HG03095 (cell line): ENCODE measurements at regions not wholly inside any gene's neighbourhood (a gene's known extent, or its start where the extent isn't known, plus 50 kb on each side); places are given as distances from the start of the nearest gene placed in this dataset.
A peak's percentile ranks its signal among the peaks of the same experiment; 100 is the strongest.
"Not testable (repeated sequence)": the region's sequence is repeated elsewhere in the genome, so short reads cannot be mapped to it uniquely, and the experiment has no call there.

ENCODE experiments used
- ATAC-seq: cut with Tn5 transposase; IDR thresholded peaks from one replicate; pipeline ENCODE4 v1.9.1; 2021; ENCODE audit warnings: moderate library complexity; ENCODE audit not compliant: unreplicated experiment

DNA sequence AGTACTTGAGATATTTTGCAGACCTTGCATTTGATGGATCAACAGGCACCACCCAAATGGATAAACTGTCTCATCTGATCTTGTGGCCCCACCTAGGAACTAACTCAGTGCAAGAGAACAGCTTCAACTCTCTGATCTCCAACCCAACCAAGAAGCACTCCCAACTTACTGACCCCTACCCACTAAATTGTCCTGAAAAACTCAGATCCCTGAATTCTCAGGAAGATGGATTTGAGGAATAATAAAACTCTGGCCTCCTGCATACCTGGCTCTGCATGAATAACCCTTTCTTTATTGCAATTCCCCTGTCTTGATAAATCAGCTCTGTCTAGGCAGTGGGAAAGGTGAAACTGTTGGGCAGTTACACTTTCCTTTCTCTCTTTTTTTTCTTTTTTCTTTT is 247.9 kb downstream of the ZPLD1 start:
- no peak for ATAC-seq

GRCh38 chr3:102686792-102687191 is 252.0 kb downstream of the ZPLD1 start:
- no peak for ATAC-seq

GRCh38 chr3:102687851-102688555 is 253.2 kb downstream of the ZPLD1 start:
- no peak for ATAC-seq

DNA sequence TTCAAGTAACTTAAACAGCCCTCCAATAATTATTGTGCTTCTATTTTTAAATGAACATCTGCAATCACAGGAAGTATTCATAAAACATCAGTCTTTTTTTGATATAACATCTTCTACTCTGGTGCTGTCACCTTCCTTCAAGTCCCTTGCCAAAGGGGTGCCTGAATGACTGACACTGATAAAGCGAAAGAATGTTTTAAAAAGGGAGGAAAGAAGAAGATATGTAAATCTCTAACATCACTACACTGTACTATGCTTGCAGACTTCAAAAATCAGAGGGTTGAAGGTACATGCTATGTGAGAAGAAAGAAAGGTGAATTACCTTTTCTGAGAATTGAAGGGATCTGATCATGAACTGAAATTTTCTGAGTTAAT is 253.7 kb downstream of the ZPLD1 start:
- no peak for ATAC-seq

GRCh38 chr3:102691507-102691906 is 256.7 kb downstream of the ZPLD1 start:
- no peak for ATAC-seq

DNA sequence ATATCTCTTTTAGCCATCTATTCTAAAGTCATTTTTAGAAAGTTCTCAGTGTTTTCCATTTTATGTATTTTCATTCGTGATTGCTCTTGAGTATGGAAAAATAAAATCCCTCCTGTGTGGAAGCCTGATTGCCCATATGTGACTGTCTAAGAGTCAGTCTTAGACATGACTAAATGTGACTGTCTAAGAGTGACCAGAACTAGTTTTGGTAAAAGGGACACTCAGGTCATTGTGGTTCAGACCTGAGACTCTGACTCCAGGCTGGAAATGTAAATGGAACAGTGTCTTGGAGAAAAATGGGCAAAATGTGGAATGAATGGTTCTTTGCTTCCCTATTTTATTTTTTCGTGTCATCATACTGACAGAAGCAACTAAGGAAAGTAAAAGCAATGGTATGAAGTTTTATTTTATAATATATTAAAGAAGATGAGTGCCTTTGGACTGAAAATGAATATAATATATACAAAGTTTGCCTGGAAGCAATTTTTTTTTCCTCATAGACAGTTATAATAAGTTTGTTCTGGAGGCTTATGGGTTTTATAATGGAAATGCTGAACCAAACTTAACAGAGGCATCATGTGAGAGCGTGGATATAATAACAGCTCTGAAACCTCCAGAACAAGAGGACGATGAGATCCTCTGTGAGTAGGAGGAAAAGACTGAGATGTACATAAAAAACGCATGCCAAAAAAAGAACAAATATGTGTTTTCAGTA is 264.4 kb downstream of the ZPLD1 start:
- no peak for ATAC-seq

- ATAC-seq: no peak
These were observed 265.0 kb downstream of the ZPLD1 start for GRCh38 chr3:102699819-102700140.

DNA sequence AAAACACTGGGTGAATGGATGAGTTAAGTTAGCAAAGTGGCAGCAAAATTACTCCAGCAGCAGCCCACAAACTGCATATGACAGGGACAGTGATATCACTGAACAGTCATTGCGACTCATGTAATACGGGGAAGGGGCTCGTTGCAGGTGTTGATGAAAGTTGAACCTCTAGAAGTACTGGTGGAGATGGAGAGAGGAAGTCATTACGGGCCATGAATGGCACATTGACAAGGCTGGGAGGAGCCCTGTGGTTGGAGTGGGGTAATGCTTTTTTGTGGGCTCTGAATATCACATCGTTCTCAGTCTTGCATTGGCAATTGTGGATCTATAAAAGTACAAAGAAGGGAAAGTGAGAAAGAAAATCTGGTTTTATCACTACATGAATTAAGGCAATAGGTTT is 278.1 kb downstream of the ZPLD1 start:
- ATAC-seq: no peak

DNA sequence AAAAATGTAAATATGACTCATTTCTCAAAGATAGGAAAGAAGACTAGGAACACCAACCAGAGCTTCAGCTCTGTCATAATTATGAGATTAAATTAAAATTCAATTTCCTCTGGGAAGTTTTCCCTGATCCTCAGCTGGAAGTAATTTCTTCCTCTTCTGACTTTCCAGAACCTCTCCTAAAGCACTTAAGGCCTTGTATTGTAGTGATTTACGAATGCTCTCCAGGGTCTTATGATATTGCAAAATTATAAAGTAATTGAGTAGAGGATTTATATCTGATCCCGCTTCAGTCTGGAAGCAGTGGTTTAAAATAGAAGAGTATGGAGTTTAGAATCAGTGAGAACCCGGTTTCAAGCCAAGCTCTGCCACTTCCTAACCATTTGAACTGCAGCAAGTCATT is 279.8 kb downstream of the ZPLD1 start:
- peak; percentile 17 for ATAC-seq

GRCh38 chr3:102715030-102715697 is 280.3 kb downstream of the ZPLD1 start:
- peak; percentile 97 for ATAC-seq

GRCh38 chr3:102718651-102719050 is 283.8 kb downstream of the ZPLD1 start:
- ATAC-seq: no peak

DNA sequence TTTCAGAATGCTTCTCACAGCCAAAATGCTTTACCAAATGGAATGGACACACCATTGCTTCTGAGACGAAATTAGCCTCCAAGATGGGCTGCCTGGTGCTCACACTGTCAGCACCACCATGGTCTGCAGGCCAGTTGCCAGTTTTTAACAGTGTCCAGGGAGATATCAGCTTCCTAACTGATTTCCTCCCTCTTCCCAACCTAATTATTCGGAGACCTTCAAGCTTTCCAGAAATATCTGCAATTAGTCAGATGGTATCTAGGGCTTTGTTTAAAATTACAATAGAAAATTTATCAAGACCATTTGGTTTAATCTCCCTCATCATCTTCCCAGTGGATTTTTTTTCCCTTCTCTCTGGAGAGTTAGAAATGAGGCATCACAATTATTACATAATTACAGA is 287.5 kb downstream of the ZPLD1 start:
- ATAC-seq: no peak

DNA sequence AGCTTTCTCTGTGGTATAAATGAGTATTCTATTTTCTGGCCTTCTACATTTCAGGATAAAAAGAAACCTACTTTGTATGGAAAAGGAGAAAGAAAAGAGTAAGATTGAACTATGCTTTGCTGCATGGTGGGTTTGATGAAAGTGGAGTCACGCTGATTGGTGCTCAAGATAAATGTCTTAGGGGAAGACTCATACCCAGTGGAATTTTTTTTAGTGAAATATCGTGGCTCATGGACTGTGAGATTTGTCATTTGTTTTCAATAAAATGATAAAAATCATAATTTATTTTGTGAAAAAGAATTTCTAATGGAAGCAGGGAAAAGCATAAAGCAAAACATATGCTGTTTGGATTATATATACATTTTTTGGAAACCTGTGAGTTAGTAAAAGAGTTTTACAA is 292.5 kb downstream of the ZPLD1 start:
- ATAC-seq: no peak

- not testable (repeated sequence) for ATAC-seq
These were observed 297.8 kb downstream of the ZPLD1 start for GRCh38 chr3:102732581-102732980.

- ATAC-seq: no peak
These were observed 299.2 kb downstream of the ZPLD1 start for GRCh38 chr3:102733791-102734563.

GRCh38 chr3:102735311-102735710 is 300.5 kb downstream of the ZPLD1 start:
- ATAC-seq: no peak

GRCh38 chr3:102736288-102736974 is 301.6 kb downstream of the ZPLD1 start:
- no peak for ATAC-seq

- ATAC-seq: no peak
These were observed 302.1 kb downstream of the ZPLD1 start for GRCh38 chr3:102736975-102737304.

DNA sequence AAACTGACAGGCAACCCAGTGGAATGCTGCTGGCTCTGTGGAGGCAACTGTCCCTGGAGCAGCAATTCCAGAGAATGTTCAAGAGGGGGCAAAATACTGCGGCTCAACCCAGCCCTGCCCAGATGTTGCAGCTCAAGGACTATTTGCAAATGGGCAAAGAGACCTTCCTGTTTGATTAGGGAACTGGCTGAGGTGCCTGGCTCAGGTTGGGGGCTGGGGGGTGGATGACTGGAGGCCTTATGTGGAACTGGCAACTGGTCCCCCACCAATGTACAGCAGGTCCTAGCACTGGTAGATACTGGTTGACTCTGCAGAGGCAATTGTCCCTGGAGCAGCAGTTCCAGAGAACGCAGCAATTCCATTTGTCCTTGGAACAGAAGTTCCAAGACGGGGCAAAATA is 302.5 kb downstream of the ZPLD1 start:
- ATAC-seq: no peak

GRCh38 chr3:102741105-102741504 is 306.3 kb downstream of the ZPLD1 start:
- ATAC-seq: no peak

DNA sequence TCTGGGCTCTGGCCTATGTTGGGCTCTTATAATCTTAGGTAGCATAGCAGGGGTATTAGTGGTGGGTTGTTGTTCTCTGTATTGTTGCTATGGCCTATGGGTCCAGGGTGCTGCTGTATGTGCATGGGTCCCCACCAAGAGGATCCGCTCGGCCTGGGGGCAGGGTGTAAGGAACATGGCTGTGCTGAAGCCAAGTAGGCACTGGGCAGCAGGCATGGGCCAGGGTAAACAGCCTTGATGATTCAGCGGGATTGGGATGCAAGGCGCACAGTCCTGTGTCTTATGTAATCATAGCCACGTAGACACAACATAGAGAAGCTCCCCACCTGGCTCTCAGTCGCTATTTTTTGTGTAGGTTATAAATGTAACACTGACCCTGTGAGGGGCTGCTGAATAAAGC is 306.9 kb downstream of the ZPLD1 start:
- no peak for ATAC-seq
